ENCODE measurements at regions not wholly inside any gene's neighbourhood (a gene's known extent, or its start where the extent isn't known, plus 50 kb on each side); places are given as distances from the start of the nearest gene placed in this dataset.

DNA sequence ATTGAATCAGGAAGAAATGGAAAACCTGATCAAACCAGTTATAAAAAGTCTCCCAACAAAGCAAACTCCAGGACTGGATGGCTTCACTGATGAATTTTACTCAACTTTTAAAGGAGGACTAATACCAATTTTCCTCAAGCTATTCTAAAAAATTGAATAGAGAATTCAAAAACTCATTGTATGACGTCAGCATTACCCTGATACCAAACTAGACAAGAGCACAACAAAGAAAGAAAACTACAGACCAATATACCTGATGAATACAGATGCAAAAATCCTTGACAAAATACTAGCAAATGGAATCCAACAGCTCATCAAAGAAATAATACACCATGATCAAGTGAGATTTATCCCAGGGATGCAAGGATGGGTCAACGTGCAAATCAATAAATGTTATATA is 172.9 kb downstream of the FNDC1 start:
- no peak for DNase-seq (ENCODE audit: low read depth in 2 of 2)

DNA sequence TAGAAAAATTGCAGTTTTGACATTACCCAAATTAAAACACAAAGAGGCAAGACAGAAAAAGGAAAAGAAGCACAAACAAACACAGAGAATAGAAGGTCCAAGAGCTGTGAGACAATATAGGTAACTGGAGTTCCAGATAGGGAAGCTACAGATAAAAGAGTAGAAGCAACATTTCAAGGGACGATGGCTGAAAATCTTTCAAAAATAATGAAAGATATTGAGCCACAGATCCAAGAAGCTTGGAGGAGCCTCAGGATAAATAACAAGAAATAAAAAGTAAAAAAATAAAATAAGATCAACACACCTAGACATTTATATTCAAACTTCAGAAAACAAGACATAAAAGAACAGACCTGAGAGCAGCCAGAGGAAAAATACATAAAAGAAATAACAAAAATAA is 164.9 kb downstream of the FNDC1 start:
- no peak for DNase-seq (ENCODE audit: low read depth in 2 of 2)

DNA sequence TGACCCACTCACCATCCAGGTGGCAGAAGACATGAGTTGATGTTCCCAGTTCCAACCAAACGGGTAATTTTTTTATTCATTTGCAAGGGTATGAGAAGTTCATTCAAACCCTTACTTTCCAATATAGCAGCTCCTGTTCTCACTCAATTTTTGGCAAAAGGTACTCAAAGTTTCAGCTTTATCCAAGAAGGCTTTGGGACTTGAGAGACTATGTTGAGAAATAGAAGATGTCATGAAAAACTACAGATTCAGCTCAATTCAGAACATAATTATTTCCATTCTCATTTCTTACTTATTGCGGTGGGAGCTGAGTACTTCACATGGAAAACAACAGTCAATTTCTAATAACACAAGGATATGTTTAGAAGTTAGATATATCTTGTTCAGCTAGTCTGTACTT is 162.3 kb downstream of the FNDC1 start:
- DNase-seq (ENCODE audit: low read depth in 2 of 2) = no peak

DNA sequence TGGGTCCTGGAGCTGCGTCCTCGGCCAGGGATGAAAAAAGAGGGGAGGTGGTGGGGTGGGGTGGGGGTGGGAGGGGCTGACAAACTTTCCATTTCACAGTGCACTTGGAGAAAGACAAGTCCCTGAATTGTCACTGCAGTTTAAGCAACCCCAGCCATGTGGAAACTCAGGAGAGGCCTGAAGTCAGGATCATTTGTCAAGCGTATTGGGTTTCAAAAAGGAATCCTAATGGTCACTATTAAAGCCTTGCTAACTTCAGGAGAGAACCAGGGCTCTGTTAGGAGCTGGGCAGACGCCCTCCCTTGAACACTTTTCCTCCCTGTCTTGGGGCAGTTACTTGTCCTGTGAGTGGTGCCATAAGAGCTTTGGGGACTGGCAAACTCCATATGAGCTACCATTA is 159.9 kb downstream of the FNDC1 start:
- no peak for DNase-seq (ENCODE audit: low read depth in 2 of 2)

DNA sequence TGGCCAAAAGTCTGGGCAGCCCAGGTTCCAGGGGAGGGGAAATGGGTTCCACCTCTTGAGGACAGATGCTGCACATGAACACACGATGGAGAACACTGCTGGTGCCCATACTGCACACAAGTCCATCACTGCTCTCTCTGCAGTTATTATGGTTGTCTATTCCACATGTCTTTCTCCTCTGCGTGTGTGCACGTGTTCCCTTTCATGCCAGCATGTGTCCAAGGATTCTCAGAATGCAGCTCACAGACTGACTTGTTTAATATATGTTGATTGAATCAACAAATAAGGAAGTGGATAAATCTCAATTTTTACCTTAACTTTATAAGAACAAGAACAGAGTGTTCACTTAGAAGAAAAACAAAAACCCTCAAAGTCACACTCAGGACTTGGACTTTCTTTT is 158.9 kb downstream of the FNDC1 start:
- no peak for DNase-seq (ENCODE audit: low read depth in 2 of 2)

DNA sequence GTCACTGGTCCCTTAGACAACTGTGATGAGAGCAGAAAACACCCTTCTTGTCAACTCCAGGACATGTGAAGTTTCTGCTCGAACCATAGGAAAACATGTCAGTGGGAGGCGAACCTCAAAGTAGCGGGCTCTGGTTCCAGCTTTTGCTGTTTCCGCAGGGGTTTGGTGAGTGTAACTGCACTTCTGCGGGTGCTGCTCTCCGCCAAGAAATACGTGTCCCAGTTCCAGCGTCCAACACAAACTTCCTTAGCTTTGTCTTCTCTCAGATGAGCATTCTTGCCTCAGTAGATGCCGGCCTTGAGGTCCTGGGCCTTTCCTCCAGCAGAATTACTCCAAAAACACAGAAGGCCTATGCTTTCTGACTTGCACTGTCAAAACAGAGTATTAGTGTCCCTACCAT is 156.3 kb downstream of the FNDC1 start:
- no peak for DNase-seq (ENCODE audit: low read depth in 2 of 2)

DNA sequence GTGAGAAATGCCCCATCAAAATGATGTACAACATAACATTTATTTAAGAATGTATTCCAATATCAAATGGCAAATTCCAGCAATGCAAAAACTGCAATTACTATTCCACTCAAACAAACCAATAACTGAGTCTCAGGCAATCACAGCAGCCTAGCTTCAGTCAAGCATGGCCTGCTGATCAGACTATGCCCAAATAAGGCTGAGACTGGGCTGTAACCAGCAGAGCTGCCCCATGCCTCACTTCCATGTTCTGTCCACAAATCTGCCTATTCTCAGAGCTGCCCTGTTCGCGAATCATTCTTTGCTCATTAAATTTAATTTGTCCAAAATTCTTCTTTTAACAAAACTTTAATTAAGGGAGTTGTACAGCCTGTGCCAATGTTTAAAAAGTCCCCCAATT is 155.4 kb downstream of the FNDC1 start:
- no peak for DNase-seq (ENCODE audit: low read depth in 2 of 2)
